Astrocyte (in vitro differentiated cells and primary cell): ENCODE measurements at regions not wholly inside any gene's neighbourhood (a gene's known extent, or its start where the extent isn't known, plus 50 kb on each side); places are given as distances from the start of the nearest gene placed in this dataset.
"Not testable (repeated sequence)": the region's sequence is repeated elsewhere in the genome, so short reads cannot be mapped to it uniquely, and the experiment has no call there.

ENCODE experiments used
- DNase-seq: peaks from one replicate; pipeline ENCODE4 v3.0.0-alpha.2; 2010; ENCODE audit warnings: low read depth
- FAIRE-seq: peaks from 2 replicates; lab custom pipeline; 2011; peaks lifted over from hg19 to GRCh38; lab: Jason Lieb, UNC
- H2AFZ ChIP-seq: 2 replicates; pipeline ENCODE4 v1.6.0; 2012; ENCODE audit warnings: low read depth, low read length, inconsistent platforms
- H3K27ac ChIP-seq: 2 replicates; pipeline ENCODE4 v1.5.1; 2011; ENCODE audit warnings: low read depth, low read length, inconsistent platforms
- H3K27me3 ChIP-seq: 2 replicates; pipeline ENCODE4 v1.6.0; 2011; ENCODE audit warnings: low read length, inconsistent platforms; ENCODE audit not compliant: insufficient read depth
- H3K36me3 ChIP-seq: 2 replicates; pipeline ENCODE4 v1.5.1; 2011; ENCODE audit warnings: low read length, inconsistent platforms; ENCODE audit not compliant: insufficient read depth
- H3K4me1 ChIP-seq: 2 replicates; pipeline ENCODE4 v1.5.1; 2011; ENCODE audit warnings: low read length, inconsistent platforms; ENCODE audit not compliant: insufficient read depth
- H3K4me2 ChIP-seq: 2 replicates; pipeline ENCODE4 v1.6.0; 2012; ENCODE audit warnings: low read length, inconsistent platforms
- H3K4me3 ChIP-seq: 2 replicates; pipeline ENCODE4 v1.5.1; 2011; ENCODE audit warnings: low read depth, mild to moderate bottlenecking, low read length, inconsistent platforms; ENCODE audit not compliant: insufficient read depth
- H3K79me2 ChIP-seq: 2 replicates; pipeline ENCODE4 v1.6.0; 2012; ENCODE audit warnings: mild to moderate bottlenecking, low read length, inconsistent platforms; ENCODE audit not compliant: insufficient read depth
- H3K9ac ChIP-seq: 2 replicates; pipeline ENCODE4 v1.6.0; 2012; ENCODE audit warnings: mild to moderate bottlenecking, low read length, inconsistent platforms
- H3K9me3 ChIP-seq: 2 replicates; pipeline ENCODE4 v1.5.1; 2012; ENCODE audit warnings: low read depth, mild to moderate bottlenecking, low read length, inconsistent platforms; ENCODE audit not compliant: insufficient read depth
- H4K20me1 ChIP-seq: 2 replicates; pipeline ENCODE4 v1.6.0; 2012; ENCODE audit warnings: low read length, inconsistent platforms; ENCODE audit not compliant: insufficient read depth
- H3K27ac Mint-ChIP-seq: one replicate; pipeline ENCODE4 v1.8.0; 2021; ENCODE audit warnings: mild to moderate bottlenecking, mixed read lengths; ENCODE audit not compliant: unreplicated experiment
- H3K27me3 Mint-ChIP-seq: one replicate; pipeline ENCODE4 v1.8.0; 2021; ENCODE audit warnings: low read depth, mixed read lengths; ENCODE audit not compliant: unreplicated experiment
- H3K36me3 Mint-ChIP-seq: one replicate; pipeline ENCODE4 v1.8.0; 2021; ENCODE audit warnings: low read depth, mixed read lengths; ENCODE audit not compliant: unreplicated experiment
- H3K4me1 Mint-ChIP-seq: one replicate; pipeline ENCODE4 v1.8.0; 2021; ENCODE audit warnings: low read depth, mixed read lengths; ENCODE audit not compliant: unreplicated experiment
- H3K4me3 Mint-ChIP-seq: one replicate; pipeline ENCODE4 v1.8.0; 2021; ENCODE audit warnings: mild to moderate bottlenecking, moderate library complexity, mixed read lengths; ENCODE audit not compliant: unreplicated experiment
- H3K9me3 Mint-ChIP-seq: one replicate; pipeline ENCODE4 v1.8.0; 2021; ENCODE audit warnings: mild to moderate bottlenecking, mixed read lengths; ENCODE audit not compliant: unreplicated experiment
- CTCF ChIP-seq: IDR thresholded peaks from 2 replicates; pipeline ENCODE4 v1.5.1; 2011; ENCODE audit warnings: low read depth, mild to moderate bottlenecking, inconsistent platforms, low read length, moderate library complexity; ENCODE audit not compliant: insufficient read depth
- EZH2 ChIP-seq: IDR thresholded peaks from 2 replicates; pipeline ENCODE4 v1.6.1; 2012; ENCODE audit warnings: mild to moderate bottlenecking, low read length, inconsistent platforms; ENCODE audit not compliant: insufficient read depth

- H3K27ac Mint-ChIP-seq: no peak overlapping the region
- no peaks in the 10 kb centered on the region for H3K36me3 ChIP-seq
- H3K4me1 ChIP-seq: peaks cover 18% of the 10 kb centered on the region
- peaks cover 19% of the 10 kb centered on the region for H4K20me1 ChIP-seq
- H3K9me3 Mint-ChIP-seq: no peaks in the 10 kb centered on the region
- FAIRE-seq (no peak), DNase-seq (no peak)
- TF ChIP-seq CTCF: no peak
- no peak for TF ChIP-seq EZH2
- no peak overlapping the region for H2AFZ ChIP-seq
- H3K4me1 Mint-ChIP-seq: peaks cover 19% of the 10 kb centered on the region
- peaks cover 2% of the 10 kb centered on the region for H3K36me3 Mint-ChIP-seq
- no peak overlapping the region for H3K4me3 Mint-ChIP-seq
- H3K79me2 ChIP-seq: peaks cover 96% of the 10 kb centered on the region
- no peak overlapping the region for H3K4me2 ChIP-seq
- H3K27ac ChIP-seq: no peak overlapping the region
- no peak overlapping the region for H3K9ac ChIP-seq
- no peaks in the 10 kb centered on the region for H3K27me3 ChIP-seq
- H3K27me3 Mint-ChIP-seq: no peaks in the 10 kb centered on the region
- no peaks in the 10 kb centered on the region for H3K9me3 ChIP-seq
- no peak overlapping the region for H3K4me3 ChIP-seq
Measured at GRCh38 chr17:63041722-63042121, 75.7 kb downstream of the TANC2 start.

DNA sequence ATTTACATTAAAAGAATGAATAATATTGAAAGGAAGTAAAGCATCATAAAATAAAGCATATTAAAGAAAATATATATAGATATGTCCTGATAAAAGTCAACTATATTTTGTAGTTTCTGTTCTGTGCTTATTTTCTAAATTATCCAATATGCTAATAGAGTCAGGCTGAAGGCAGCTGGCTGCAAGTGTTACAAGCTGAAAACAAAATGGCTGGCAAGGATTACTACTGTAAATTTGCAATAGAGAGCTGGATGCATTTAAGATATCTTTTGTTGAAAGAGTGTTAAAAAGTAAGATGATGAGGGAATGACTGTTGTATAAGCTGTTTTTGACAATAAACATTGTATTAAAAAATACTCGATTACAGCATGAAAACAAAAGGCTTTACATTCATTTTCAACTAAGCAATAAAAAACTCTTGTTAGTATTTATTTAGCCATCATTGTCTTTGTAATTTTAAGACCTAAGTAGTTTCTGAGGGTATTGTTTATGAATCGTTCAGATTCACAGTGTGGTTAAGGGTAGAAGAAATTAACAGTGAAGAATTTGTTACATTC lies 76.3 kb downstream of the TANC2 start:
- Mint-ChIP-seq H3K4me1 (peaks cover 19% of the 10 kb centered on the region), H3K4me3 (no peak overlapping the region), H3K27me3 (no peaks in the 10 kb centered on the region), H3K36me3 (peaks cover 2% of the 10 kb centered on the region), H3K27ac (no peak overlapping the region), H3K9me3 (no peaks in the 10 kb centered on the region)
- peaks cover 22% of the 10 kb centered on the region for H4K20me1 ChIP-seq
- H2AFZ ChIP-seq: no peak overlapping the region
- H3K4me3 ChIP-seq: no peak overlapping the region
- H3K36me3 ChIP-seq: no peaks in the 10 kb centered on the region
- no peak overlapping the region for H3K9ac ChIP-seq
- H3K4me2 ChIP-seq: no peak overlapping the region
- DNase-seq (peak; percentile 30), FAIRE-seq (peak; percentile 20)
- TF ChIP-seq CTCF: no peak
- TF ChIP-seq EZH2: no peak
- no peak overlapping the region for H3K27ac ChIP-seq
- H3K9me3 ChIP-seq: no peaks in the 10 kb centered on the region
- peaks cover 18% of the 10 kb centered on the region for H3K4me1 ChIP-seq
- H3K79me2 ChIP-seq: peaks cover 96% of the 10 kb centered on the region
- H3K27me3 ChIP-seq: no peaks in the 10 kb centered on the region

GRCh38 chr17:63057560-63057959 lies 91.5 kb downstream of the TANC2 start:
- FAIRE-seq, DNase-seq, H3K36me3 ChIP-seq, H2AFZ ChIP-seq, H3K4me1 Mint-ChIP-seq, H3K4me3 ChIP-seq, H3K27ac Mint-ChIP-seq, H3K4me1 ChIP-seq, H3K9me3 Mint-ChIP-seq, H3K4me3 Mint-ChIP-seq, H3K27ac ChIP-seq, H3K4me2 ChIP-seq, H3K9ac ChIP-seq, H3K36me3 Mint-ChIP-seq, H3K27me3 Mint-ChIP-seq, H3K9me3 ChIP-seq, H3K27me3 ChIP-seq: not testable (repeated sequence)
- Histone ChIP-seq H4K20me1 (peaks cover 60% of the 10 kb centered on the region), H3K79me2 (peaks cover 97% of the 10 kb centered on the region)
